ENCODE measurements at regions not wholly inside any gene's neighbourhood (a gene's known extent, or its start where the extent isn't known, plus 50 kb on each side); places are given as distances from the start of the nearest gene placed in this dataset.
"Not testable (repeated sequence)": the region's sequence is repeated elsewhere in the genome, so short reads cannot be mapped to it uniquely, and the experiment has no call there.

- TF ChIP-seq EZH2phosphoT487 (IDR thresholded peaks at IDR 0.05; ENCODE audit: borderline replicate concordance) (no peak), CTCF (conservative IDR thresholded peaks at IDR 0.05; ENCODE audit: low read length) (no peak)
- H3K4me2 ChIP-seq (ENCODE audit: low read depth, low read length, poor library complexity, severe bottlenecking), result no peak overlapping the region
These were observed 259.6 kb upstream of the CTNNB1 start for GRCh38 chr3:40939741-40940130.

DNA sequence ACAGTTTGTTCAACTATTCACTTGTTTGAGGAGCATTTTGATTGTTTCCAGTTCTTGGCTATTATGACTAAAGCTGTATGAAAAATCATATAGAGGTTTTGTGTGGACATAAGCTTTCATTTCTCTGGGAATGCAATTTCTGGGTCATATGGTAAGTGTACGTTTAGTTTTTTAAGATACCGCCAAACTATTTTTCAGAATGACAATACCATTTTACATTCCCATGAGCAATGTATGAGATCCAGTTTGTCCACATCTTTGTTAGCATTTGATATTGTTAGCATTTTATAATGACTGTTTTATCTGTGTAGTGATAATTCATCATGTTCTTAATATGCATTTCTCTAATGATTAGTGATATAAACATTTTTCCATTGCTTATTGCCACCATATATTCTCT is 258.7 kb upstream of the CTNNB1 start:
- no peaks in the 10 kb centered on the region for H3K9me3 ChIP-seq (ENCODE audit: insufficient read depth, low read depth, low read length)
- H3K36me3 ChIP-seq (ENCODE audit: insufficient read depth, low read length), result no peaks in the 10 kb centered on the region
- H3K4me3 ChIP-seq (ENCODE audit: low read length, poor library complexity, severe bottlenecking), result no peak overlapping the region
- no peak overlapping the region for H3K4me2 ChIP-seq (ENCODE audit: low read depth, low read length, poor library complexity, severe bottlenecking)
- TF ChIP-seq EZH2phosphoT487 (IDR thresholded peaks at IDR 0.05; ENCODE audit: borderline replicate concordance) (no peak), CTCF (conservative IDR thresholded peaks at IDR 0.05; ENCODE audit: low read length) (no peak)
- H4K20me1 ChIP-seq (ENCODE audit: insufficient read depth, low read length, poor library complexity, severe bottlenecking), result no peaks in the 10 kb centered on the region
- H3K4me1 ChIP-seq (ENCODE audit: insufficient read depth, low read length, poor library complexity, severe bottlenecking), result no peaks in the 10 kb centered on the region
- no peak overlapping the region for H2AFZ ChIP-seq (ENCODE audit: low read length)
- no peaks in the 10 kb centered on the region for H3K79me2 ChIP-seq (ENCODE audit: insufficient read depth, low read length)
- no peaks in the 10 kb centered on the region for H3K27me3 ChIP-seq (ENCODE audit: insufficient read depth, low read length, poor library complexity, severe bottlenecking)
- no peak overlapping the region for H3K9ac ChIP-seq (ENCODE audit: low read depth, low read length, poor library complexity, severe bottlenecking)
- no peaks in the 10 kb centered on the region for H3F3A ChIP-seq (ENCODE audit: low read depth)
- no peaks in the 10 kb centered on the region for H3K9me2 ChIP-seq (replicated peaks; ENCODE audit: low read depth, low read length)

More at GRCh38 chr3:40939741-40940130, 259.6 kb upstream of the CTNNB1 start:
- H3K9me3 ChIP-seq (ENCODE audit: insufficient read depth, low read depth, low read length), result no peaks in the 10 kb centered on the region
- no peaks in the 10 kb centered on the region for H3K79me2 ChIP-seq (ENCODE audit: insufficient read depth, low read length)
- no peaks in the 10 kb centered on the region for H3F3A ChIP-seq (ENCODE audit: low read depth)
- H4K20me1 ChIP-seq (ENCODE audit: insufficient read depth, low read length, poor library complexity, severe bottlenecking), result no peaks in the 10 kb centered on the region
- no peaks in the 10 kb centered on the region for H3K9me2 ChIP-seq (replicated peaks; ENCODE audit: low read depth, low read length)
- no peaks in the 10 kb centered on the region for H3K4me1 ChIP-seq (ENCODE audit: insufficient read depth, low read length, poor library complexity, severe bottlenecking)
- H3K36me3 ChIP-seq (ENCODE audit: insufficient read depth, low read length), result no peaks in the 10 kb centered on the region
- H3K4me3 ChIP-seq (ENCODE audit: low read length, poor library complexity, severe bottlenecking), result no peak overlapping the region
- H2AFZ ChIP-seq (ENCODE audit: low read length), result no peak overlapping the region
- no peak overlapping the region for H3K9ac ChIP-seq (ENCODE audit: low read depth, low read length, poor library complexity, severe bottlenecking)
- H3K27me3 ChIP-seq (ENCODE audit: insufficient read depth, low read length, poor library complexity, severe bottlenecking), result no peaks in the 10 kb centered on the region

DNA sequence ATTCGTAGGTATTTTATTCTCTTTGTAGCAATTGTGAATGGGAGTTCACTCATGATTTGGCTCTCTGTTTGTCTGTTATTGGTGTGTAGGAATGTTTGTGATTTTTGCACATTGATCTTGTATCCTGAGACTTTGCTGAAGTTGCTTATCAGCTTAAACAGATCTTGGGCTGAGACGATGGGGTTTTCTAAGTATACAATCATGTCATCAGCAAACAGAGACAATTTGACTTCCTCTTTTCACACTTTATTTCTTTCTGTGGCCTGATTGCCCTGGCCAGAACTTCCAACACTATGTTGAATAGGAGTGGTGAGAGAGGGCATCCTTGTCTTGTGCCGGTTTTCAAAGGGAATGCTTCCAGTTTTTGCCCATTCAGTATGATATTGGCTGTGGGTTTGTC is 252.3 kb upstream of the CTNNB1 start:
- not testable (repeated sequence) for H3K9me3 ChIP-seq (ENCODE audit: insufficient read depth, low read depth, low read length); H3K36me3 ChIP-seq (ENCODE audit: insufficient read depth, low read length)

GRCh38 chr3:40949347-40949746 is 250.0 kb upstream of the CTNNB1 start:
- not testable (repeated sequence) for H3F3A ChIP-seq (ENCODE audit: low read depth); H3K27me3 ChIP-seq (ENCODE audit: insufficient read depth, low read length, poor library complexity, severe bottlenecking); H3K4me1 ChIP-seq (ENCODE audit: insufficient read depth, low read length, poor library complexity, severe bottlenecking); H3K36me3 ChIP-seq (ENCODE audit: insufficient read depth, low read length); H3K9me3 ChIP-seq (ENCODE audit: insufficient read depth, low read depth, low read length); H2AFZ ChIP-seq (ENCODE audit: low read length); H3K9ac ChIP-seq (ENCODE audit: low read depth, low read length, poor library complexity, severe bottlenecking); H3K4me2 ChIP-seq (ENCODE audit: low read depth, low read length, poor library complexity, severe bottlenecking); H4K20me1 ChIP-seq (ENCODE audit: insufficient read depth, low read length, poor library complexity, severe bottlenecking); H3K79me2 ChIP-seq (ENCODE audit: insufficient read depth, low read length); H3K9me2 ChIP-seq (replicated peaks; ENCODE audit: low read depth, low read length); H3K4me3 ChIP-seq (ENCODE audit: low read length, poor library complexity, severe bottlenecking)

More for the DNA sequence above, 252.3 kb upstream of the CTNNB1 start:
- H3K79me2 ChIP-seq (ENCODE audit: insufficient read depth, low read length); H3K9ac ChIP-seq (ENCODE audit: low read depth, low read length, poor library complexity, severe bottlenecking); H3K4me1 ChIP-seq (ENCODE audit: insufficient read depth, low read length, poor library complexity, severe bottlenecking); H3K9me2 ChIP-seq (replicated peaks; ENCODE audit: low read depth, low read length); H2AFZ ChIP-seq (ENCODE audit: low read length); H3K4me3 ChIP-seq (ENCODE audit: low read length, poor library complexity, severe bottlenecking); H4K20me1 ChIP-seq (ENCODE audit: insufficient read depth, low read length, poor library complexity, severe bottlenecking); H3K4me2 ChIP-seq (ENCODE audit: low read depth, low read length, poor library complexity, severe bottlenecking); H3K27me3 ChIP-seq (ENCODE audit: insufficient read depth, low read length, poor library complexity, severe bottlenecking); H3F3A ChIP-seq (ENCODE audit: low read depth): not testable (repeated sequence)

Data from Loucy (cell line).